GM19455 (cell line): ENCODE measurements at regions not wholly inside any gene's neighbourhood (a gene's known extent, or its start where the extent isn't known, plus 50 kb on each side); places are given as distances from the start of the nearest gene placed in this dataset.
"Not testable (repeated sequence)": the region's sequence is repeated elsewhere in the genome, so short reads cannot be mapped to it uniquely, and the experiment has no call there.

Experiments used
- ATAC-seq: cut with Tn5 transposase; IDR thresholded peaks from one replicate; pipeline ENCODE4 v1.9.1; 2021; ENCODE audit not compliant: unreplicated experiment

DNA sequence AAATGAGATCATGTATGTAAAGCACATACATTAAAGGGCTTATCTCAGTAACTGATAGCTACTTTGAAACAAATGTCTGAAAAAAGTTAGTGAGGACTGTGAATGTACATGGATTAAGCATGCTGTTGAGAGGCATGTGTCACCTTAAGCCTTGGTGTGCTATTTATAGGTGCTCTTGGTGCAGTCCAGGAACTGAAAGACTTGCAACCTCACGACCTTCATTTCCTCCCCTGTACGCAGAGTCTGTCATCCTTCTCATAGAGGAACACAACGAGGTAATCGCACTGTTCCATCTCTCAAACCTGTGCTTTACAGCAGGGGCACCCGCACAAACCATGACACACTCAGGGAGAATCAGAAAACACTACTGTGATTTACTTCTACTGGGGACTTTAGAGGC lies 65.6 kb downstream of the UFM1 start:
- ATAC-seq, result peak; percentile 99

DNA sequence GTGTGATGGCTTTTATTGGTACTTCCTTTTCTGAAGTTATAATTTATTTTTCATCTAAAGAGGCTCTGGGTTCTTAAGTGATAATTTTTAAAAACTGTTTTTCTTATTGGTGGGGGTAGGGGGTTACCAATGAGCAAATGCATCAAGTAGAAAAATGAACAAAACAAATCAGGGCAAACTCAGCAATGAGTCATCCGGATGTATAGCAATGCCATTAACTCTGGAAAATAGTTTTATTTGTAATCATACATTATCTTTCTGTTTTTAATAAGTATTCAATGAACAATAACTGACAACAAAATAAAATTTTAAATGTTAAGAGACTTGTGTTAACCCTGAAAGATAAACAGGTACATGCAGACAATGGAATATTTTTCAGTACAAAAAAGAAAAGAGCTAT lies 67.6 kb downstream of the UFM1 start:
- no peak for ATAC-seq

DNA sequence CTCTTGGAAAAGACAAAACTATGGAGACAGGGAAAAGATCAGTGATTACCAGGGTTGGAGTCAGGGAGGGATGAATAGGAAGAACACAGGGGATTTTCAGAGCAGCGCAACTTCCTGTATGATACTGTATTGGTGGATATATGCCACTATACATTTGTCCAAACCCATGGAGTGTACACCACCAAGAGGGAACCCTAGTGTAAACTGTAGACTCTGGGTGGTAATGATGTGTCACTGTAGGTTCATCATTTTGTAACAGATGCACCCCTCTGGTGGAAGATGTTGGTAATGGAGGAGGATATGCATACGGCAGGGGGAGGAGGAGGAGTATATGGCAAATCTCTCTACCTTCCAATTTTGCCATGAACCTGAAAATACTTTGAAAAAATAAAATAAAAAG lies 68.1 kb downstream of the UFM1 start:
- ATAC-seq, result no peak

DNA sequence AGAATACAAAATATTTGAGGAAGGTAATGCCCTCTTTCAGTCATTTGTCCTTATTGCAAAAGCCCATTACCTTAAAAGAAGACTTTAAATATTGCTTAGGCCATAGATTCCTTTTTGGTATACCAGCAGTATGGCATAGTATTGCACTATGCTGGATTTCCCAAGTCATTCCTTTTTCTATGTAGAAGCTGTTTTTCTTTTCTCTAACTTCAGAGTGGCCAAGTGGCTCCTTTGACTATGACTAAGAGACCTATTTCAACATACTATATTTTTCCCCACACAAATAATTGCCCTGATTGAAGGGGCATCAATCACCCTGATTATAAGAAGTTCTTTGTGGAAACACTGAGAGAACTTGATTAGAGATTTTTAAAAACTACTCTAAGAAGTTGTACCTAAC lies 68.6 kb downstream of the UFM1 start:
- no peak for ATAC-seq

DNA sequence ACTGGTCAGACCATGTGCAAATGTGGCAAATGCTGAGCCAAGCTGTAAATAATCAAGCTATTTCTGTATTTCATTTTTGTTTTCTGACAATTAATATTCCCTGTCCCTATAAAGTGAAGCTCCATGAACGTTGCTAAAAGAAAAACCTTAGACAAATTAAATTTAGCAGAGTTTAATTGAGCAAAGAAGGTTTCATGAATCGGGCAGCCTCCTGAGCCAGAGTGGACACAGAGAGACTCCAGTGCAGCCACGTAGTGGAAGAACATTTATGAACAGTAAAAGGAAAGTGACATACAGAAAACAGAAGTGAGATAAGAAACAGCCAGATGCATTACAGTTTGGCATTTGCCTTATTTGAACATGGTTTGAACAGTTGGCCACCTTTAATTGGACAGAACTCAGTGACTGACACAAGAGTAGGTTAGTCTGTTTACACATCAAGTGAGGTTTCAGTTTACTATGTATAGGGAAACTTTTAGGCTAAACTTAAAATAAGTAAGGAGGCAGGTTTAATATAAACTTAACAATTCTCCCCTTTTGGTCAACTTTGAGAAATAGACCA lies 69.7 kb downstream of the UFM1 start:
- no peak for ATAC-seq

DNA sequence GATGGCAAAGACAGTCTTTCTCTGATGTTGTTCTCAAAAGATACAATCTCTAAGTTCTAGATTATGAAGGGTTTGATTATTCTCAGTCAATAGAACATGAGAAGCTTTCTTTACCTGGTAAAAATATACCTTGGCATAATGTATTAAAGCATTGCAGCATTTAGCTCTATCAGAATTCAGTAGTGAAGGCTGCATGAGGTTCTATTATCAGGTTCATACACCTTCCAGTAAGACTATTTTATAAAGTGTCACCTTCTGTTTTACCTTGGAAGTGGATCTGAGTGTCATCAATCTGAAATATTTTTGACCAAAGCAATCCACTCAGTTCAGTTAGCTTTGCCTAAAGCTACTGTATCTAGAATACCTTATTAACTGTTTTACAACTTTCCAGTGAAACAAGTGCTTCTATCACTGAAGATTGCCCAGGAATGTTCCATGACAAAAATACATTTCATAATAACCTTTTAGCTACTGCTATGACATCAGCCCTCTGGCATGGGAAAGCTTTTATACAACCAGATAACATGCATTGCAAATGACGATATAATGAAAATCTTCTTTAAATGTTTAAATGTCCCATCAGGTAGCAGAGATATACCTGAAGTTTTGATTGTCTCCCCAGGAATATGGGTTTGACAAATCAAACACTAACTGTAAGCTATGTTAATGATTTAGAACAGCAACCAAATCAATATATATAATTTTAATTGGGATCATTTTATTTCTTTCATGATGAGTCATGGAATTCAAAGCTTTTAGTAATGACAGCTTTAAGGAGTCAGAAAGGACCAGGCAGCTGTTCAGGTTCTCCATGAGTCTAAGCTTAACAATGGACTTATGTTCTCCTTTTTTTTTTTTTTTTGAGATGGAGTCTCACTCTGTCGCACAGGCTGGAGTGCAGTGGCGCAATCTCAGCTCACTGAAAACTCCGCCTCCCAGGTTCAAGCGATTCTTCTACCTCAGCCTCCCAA lies 72.2 kb downstream of the UFM1 start:
- no peak for ATAC-seq

DNA sequence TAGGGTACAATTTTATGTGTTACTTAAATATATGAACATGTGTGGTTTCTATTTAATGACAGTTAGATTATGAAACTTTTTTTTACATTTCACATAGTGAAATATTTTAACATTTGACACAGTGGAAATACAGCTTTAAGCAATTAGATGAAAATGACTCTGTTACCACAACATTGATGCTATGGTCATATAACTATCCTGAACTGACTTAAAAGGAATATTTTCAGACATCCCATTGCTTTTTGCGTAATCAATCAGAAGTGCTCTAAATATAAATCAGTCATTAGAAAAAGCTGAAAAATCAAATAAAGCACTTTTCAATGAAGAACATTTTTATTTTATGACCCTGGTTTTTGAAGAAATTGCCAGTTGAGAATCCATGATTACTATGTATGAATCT lies 80.3 kb downstream of the UFM1 start:
- ATAC-seq, result no peak

DNA sequence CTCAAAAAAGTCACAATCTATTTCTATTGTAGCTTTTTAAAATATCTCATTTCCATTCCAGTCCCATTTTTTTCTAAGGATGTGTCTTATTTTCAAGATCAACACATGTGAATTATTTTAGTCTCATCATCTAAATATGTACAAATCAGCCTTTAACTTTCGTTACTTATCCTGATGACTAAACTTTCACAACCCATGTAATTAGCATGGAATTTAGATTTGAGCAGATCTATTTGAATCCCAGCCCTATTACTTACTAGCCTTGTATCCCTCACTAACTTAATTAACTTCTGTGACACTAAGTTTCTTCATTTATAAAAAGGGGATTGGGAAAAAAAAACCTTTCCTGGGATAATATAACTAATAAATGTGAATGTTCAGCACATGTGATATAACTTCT lies 81.1 kb downstream of the UFM1 start:
- ATAC-seq, result no peak

DNA sequence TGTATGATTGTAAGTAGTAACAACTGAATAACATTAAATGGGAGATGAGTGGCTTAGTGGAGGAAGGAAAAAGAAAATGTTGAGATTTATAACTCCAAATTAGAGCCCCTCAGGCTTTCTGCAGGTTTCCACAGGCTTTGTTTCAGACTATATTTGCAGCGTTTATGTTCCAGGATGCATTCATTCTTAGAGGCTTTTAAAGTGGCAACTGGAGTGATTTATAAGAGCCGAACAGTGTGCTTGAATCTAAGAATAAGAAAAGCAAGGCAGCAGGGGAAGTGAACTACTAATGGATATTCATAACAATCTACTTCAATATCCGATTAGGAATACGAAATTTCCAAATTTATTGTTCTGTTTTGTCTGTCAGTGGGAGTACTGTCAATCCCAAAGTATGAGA lies 91.0 kb downstream of the UFM1 start:
- no peak for ATAC-seq

DNA sequence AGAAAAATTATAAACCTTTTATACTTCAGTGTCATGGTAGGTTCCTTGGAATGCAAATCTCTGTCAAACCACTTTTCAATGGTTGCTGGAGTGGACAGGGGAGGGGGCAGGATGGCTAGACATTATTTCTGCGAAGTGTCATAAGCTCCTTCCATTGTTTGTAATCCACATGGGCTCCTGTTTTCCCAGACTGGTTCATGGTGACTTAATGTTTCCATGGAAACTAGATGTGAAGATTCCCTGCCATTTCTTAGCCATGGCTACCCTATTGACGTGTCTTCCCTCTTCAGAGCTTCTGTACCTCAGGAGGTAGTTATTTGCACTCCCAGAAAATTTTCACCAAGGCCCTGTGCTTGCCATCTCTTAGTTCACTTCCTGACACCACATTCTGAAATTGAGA lies 95.3 kb downstream of the UFM1 start:
- no peak for ATAC-seq

DNA sequence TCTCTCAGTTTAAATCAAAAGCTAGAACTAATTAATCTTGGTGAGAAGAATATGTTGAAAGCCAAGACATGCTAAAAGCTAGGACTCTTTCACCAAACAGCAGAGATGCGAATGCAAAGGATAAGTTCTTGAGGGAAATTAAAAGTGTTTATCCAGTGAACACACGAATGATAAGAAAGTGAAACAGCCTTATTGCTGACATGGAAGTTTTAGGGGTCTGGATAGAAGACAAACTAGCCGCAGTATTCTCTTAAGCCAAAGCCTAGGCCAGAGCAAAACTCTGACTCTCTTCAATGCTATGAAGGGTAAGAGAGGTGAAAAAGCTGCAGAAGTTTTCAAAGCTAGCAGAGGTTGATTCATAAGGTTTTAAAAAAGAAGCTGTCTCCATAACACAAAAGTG lies 103.0 kb downstream of the UFM1 start:
- ATAC-seq, result no peak

DNA sequence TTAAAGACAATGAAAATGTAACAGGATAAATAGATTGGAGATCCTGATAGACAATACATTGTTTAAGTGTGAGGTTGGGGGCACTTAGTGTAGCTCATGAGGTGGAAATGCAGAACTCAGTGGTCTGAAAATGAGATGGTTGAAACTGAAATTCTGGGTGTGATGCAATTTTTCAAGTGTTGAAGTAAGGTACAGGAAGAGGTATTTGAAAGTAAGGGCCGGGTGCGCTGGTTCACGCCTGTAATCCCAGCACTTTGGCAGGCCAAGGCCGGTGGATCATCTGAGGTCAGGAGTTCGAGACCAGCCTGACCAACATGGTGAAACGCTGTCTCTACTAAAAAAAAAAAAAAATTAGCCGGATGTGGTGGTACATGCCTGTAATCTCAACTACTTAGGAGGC lies 113.0 kb downstream of the UFM1 start:
- no peak for ATAC-seq

DNA sequence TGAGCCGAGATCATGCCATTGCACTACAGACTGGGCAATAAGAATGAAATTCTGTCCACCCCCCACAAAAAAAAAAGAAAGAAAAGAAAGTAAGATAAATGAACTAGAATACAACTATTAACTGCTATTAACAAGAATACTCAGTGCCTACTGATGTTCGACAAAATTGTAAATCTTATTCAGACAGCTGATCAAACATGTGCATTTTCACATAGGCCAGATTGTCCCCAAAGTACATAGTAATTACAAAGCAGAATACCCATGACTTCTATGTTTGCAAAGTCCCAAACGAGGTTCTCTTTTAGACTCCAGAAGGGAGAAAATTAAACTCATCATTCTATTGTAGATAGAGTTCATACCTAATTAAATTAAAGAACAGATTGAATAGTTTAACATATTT lies 113.4 kb downstream of the UFM1 start:
- no peak for ATAC-seq

DNA sequence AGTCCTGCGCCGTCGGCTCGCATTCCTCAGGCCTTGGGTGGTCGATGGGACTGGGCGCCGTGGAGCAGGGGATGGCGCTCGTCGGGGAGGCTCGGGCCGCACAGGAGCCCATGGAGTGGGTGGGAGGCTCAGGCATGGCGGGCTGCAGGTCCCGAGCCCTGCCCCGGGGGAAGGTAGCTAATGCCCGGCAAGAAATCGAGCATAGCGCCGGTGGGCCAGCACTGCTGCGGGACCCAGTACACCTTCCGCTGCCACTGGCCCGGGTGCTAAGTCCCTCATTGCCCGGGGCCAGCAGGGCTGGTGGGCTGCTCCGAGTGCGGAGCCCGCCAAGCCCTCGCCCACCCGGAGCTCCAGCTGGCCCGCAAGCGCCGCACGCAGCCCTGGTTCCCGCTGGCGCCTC lies 122.8 kb downstream of the UFM1 start:
- ATAC-seq, result not testable (repeated sequence)

DNA sequence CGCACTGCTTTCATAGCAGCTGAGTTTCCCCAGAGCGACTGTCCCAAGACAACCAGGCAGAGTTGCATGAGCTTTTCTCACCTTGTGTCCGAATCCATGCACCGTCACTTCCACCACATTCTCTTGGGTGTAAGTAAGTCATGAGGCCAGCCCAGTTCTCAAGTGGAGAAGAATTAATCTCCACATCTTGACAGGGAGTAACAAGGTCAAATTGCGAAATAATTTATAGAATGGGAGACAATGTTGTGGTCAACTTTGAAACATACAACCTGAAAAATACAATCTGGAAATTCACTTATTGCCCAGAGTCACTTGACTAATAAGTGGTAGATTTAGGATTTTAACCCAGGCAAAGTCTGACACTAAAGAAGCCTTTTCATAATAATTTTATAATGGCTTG lies 123.7 kb downstream of the UFM1 start:
- no peak for ATAC-seq

DNA sequence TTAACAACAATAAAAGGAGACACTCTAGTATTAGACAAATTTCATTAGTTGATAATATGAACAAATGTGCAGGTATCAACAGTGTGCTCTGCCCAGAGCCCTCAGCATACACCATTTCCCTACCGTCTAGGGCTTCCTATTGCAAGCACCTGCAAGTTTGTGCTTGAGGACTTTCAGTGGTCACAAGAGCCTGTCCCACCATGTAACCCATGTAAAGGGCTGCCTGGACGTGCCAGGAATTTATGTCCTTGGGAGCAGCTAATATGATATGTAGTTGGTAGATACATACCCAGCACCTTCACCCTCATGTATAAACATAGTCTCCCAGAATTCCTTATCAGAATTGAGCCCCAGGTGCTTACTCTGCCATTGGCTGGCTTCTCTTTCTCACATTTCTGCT lies 128.0 kb downstream of the UFM1 start:
- no peak for ATAC-seq

DNA sequence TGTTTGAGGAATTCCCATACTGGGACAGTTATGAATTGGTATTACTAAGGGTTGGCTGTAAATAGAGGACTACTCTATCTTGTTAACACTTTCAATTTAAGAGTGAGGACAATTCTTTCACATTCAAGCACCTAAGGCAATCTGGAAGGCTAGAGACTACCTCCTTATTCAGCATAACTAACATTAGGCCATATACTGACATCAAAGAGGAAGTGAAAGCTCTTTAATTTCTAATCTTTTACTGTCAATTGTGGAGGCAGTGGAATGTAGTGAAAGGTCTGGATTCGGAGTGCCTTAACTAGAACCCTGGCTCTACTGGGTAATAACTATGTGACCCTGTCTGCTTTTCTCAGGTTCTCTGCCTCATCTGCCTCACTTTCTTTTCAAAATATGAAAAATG lies 134.0 kb downstream of the UFM1 start:
- ATAC-seq, result no peak

DNA sequence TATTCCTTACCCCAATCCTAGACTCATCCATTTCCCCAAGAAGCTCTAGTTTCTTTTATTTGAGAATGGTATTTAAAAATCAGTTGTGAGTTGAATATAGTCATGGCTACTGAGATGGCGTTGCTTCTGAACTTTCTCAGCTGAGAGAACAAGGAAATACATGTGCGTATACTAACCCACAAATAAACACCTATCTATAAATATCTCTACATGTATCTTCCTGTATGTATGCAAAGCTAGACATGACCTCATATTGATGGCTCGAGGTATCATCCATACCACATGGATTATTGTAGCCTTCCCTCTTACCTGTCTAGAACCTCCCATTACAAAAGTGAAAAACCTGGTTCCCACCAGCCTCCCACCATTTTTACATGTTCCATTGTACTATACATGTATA lies 141.0 kb downstream of the UFM1 start:
- no peak for ATAC-seq

DNA sequence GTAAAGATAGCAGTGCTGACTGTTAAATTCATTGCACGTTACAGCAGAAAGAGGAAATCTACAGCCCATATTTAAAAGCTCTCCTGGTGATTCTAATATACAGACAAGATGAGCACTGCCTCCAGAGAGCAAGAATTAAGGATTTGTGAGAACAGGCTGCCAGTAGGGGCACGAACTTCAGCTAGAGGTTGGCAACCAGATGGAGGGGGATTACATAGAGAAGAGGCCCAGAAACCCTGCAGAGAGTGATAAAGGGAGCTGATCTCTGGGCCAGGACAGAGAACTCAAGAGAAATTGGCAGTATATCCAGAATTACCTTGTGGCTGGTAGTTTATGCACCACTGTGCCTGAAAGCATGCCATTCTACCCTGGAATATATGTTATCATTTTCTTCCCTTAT lies 144.8 kb downstream of the UFM1 start:
- no peak for ATAC-seq

DNA sequence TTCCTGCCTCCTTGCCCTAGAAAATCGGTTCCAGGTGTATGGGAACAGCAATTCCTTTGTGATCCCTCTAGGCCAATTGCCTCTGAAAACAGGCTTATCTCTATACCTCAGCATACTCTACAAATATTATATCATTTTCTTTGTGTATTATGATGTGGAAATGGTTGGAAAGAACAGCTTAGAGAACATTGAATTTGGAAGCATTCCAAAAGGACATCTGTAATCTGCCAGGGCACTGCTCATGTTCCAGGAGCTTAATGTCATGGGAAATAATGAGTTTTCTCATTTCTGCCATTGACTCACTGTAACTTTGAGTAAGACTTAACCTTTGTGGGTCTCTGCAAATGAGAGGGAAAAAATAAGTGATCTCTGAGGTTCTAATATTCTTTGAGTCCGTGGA lies 147.3 kb downstream of the UFM1 start:
- ATAC-seq, result no peak

DNA sequence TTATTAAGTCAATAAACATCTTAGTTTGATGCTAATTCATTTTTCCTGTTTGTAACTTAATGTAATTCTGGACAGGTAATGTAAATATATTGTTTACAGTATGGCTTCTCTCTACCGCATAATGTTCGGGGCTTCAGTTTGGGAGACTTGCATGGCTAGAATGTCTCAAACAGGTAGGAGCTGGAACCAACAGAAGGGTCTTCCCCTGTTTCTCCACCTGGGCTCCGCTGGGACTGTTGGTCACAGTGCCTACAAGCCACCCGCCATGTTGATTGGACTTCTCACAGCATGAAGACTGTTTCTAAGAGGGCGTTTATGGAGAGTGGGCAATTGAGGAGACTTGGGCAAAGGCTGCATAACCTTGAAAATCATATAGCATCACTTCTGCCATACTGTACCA lies 148.6 kb downstream of the UFM1 start:
- ATAC-seq, result no peak

DNA sequence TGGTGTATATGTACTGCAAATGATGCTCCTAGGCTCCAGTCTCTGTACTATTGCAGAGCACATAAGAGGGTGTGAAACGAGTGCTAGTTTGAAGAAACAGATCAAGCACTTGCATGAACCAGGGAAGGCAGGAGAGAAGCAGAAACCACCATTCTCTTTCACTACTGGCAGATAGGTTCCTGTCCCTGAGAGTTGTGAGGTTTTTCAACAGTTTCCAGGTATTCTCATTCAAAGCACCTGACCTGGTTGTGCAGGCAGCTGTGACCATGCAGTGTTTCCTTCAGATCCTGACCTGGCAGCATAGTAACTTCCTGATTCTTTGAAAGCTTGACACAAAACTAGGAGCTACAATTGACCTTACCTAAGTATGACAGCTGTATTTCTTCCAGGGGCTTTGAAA lies 164.9 kb downstream of the UFM1 start:
- ATAC-seq, result no peak

DNA sequence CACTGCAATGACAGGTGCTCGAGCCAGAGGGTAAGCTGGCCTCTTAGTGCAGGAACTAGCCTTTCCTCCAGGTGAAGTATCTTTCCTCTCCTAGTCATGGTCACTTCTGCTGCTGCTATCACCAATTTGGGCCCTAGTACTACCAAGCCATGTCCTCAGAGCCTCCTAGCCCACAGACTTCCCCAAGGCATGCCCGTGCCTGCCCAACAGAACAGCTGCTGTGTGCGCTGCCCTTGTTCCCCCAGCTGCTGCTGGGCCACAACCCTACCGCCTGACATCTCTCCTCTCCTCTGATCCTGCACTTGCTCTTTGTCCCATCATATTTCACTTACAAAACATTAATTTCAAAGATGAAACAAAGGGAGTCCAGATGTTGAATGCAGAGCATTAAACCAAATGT lies 168.5 kb upstream of the FREM2 start:
- ATAC-seq, result no peak
